IMR-90 (cell line): ENCODE measurements at regions not wholly inside any gene's neighbourhood (a gene's known extent, or its start where the extent isn't known, plus 50 kb on each side); places are given as distances from the start of the nearest gene placed in this dataset.

ENCODE experiments used
- ATAC-seq: fragments of 200-7000 bp; cut with Tn5 transposase; 2 replicates; pipeline ENCODE4 v1.9.1; 2020; ENCODE audit warnings: low read depth, mild to moderate bottlenecking, moderate library complexity
- BruUV-seq: library from RNA; stranded (reverse); fragments of 400-500 nt; replicated peaks from 2 replicates; lab custom pipeline; 2021; lab: Mats Ljungman, UMichigan
- CTCF ChIA-PET: fragments of 300-600 bp; formaldehyde crosslinking; extraction: SDS; loops from one replicate; lab custom pipeline; 2021; ENCODE audit warnings: antibody characterized with exemption; lab: Yijun Ruan, JAX
- POLR2A ChIA-PET: fragments of 300-600 bp; sonication (Branson Sonifier 250); formaldehyde crosslinking; loops from one replicate; lab custom pipeline; 2022; ENCODE audit warnings: antibody characterized with exemption; ENCODE audit not compliant: unreplicated experiment; lab: Charles Lee
- DNase-seq: peaks from one replicate; pipeline ENCODE4 v3.0.0; 2013
- H2AFZ ChIP-seq: replicated peaks from 2 replicates; pipeline ENCODE3; 2013; ENCODE audit warnings: low read length, mild to moderate bottlenecking; ENCODE audit not compliant: poor library complexity
- H2AK5ac ChIP-seq: 2 replicates; pipeline ENCODE4 v1.6.1; 2013; ENCODE audit warnings: low read depth, low read length, inconsistent platforms
- H2AK9ac ChIP-seq: replicated peaks from 2 replicates; pipeline ENCODE3; 2013; ENCODE audit warnings: mild to moderate bottlenecking, low read depth, low read length, moderate library complexity; ENCODE audit not compliant: poor library complexity
- H2BK120ac ChIP-seq: 2 replicates; pipeline ENCODE4 v1.6.1; 2013; ENCODE audit warnings: low read depth, low read length, inconsistent platforms
- H2BK15ac ChIP-seq: 3 replicates; pipeline ENCODE4 v1.6.1; 2013; ENCODE audit warnings: low read depth, low read length, inconsistent platforms
- H2BK20ac ChIP-seq: 2 replicates; pipeline ENCODE4 v1.6.1; 2013; ENCODE audit warnings: low read depth, mild to moderate bottlenecking, inconsistent platforms, low read length, moderate library complexity
- H2BK5ac ChIP-seq: 2 replicates; pipeline ENCODE4 v1.6.1; 2013; ENCODE audit warnings: mild to moderate bottlenecking, low read depth, low read length, inconsistent platforms; ENCODE audit not compliant: poor library complexity, severe bottlenecking
- H3K14ac ChIP-seq: replicated peaks from 2 replicates; pipeline ENCODE4 v1.6.1; 2013; ENCODE audit warnings: low read depth, low read length, inconsistent platforms
- H3K18ac ChIP-seq: 2 replicates; pipeline ENCODE4 v1.6.1; 2013; ENCODE audit warnings: low read depth, low read length, control low read depth
- H3K23ac ChIP-seq: 2 replicates; pipeline ENCODE4 v1.6.1; 2013; ENCODE audit warnings: low read depth, low read length, inconsistent platforms
- H3K27ac ChIP-seq: 2 replicates; pipeline ENCODE4 v1.5.1; 2013; ENCODE audit warnings: mild to moderate bottlenecking, control low read depth, low read length; ENCODE audit not compliant: insufficient read depth
- H3K27me3 ChIP-seq: 2 replicates; pipeline ENCODE4 v1.6.1; 2013; ENCODE audit warnings: low read length; ENCODE audit not compliant: control insufficient read depth, insufficient read depth
- H3K36me3 ChIP-seq: 2 replicates; pipeline ENCODE4 v1.6.1; 2013; ENCODE audit warnings: low read length, mixed read lengths; ENCODE audit not compliant: control insufficient read depth, insufficient read depth
- H3K4ac ChIP-seq: 2 replicates; pipeline ENCODE4 v1.6.1; 2013; ENCODE audit warnings: low read depth, low read length, inconsistent platforms
- H3K4me1 ChIP-seq: 2 replicates; pipeline ENCODE4 v1.6.1; 2013; ENCODE audit warnings: low read length, mixed read lengths; ENCODE audit not compliant: control insufficient read depth, insufficient read depth
- H3K4me2 ChIP-seq: 2 replicates; pipeline ENCODE4 v1.6.1; 2013; ENCODE audit warnings: low read depth, mild to moderate bottlenecking, control low read depth, low read length, moderate library complexity
- H3K4me3 ChIP-seq: 2 replicates; pipeline ENCODE4 v1.5.1; 2013; ENCODE audit warnings: low read depth, mild to moderate bottlenecking, control low read depth, low read length, moderate library complexity; ENCODE audit not compliant: insufficient read depth
- H3K56ac ChIP-seq: 2 replicates; pipeline ENCODE4 v1.6.1; 2013; ENCODE audit warnings: low read length, inconsistent platforms; ENCODE audit not compliant: insufficient read depth; ENCODE audit errors: extremely low read depth
- H3K79me1 ChIP-seq, 2 experiments: 2 replicates each; pipeline ENCODE4 v1.6.1; 2013; ENCODE audit warnings: low read length in 2 of 2, inconsistent platforms in 1 of 2, low read depth in 1 of 2
- H3K9ac ChIP-seq: 2 replicates; pipeline ENCODE4 v1.6.1; 2013; ENCODE audit warnings: low read depth, low read length, control low read depth
- H3K9me1 ChIP-seq: 2 replicates; pipeline ENCODE4 v1.6.1; 2013; ENCODE audit warnings: low read length, inconsistent platforms; ENCODE audit not compliant: insufficient read depth
- H3K9me3 ChIP-seq: 2 replicates; pipeline ENCODE4 v1.6.1; 2013; ENCODE audit warnings: low read length; ENCODE audit not compliant: control insufficient read depth, insufficient read depth
- H4K20me1 ChIP-seq: 2 replicates; pipeline ENCODE4 v1.6.1; 2013; ENCODE audit warnings: low read length, inconsistent platforms; ENCODE audit not compliant: insufficient read depth
- H4K5ac ChIP-seq: 2 replicates; pipeline ENCODE4 v1.6.1; 2013; ENCODE audit warnings: mild to moderate bottlenecking, low read depth, low read length, control low read depth
- H4K8ac ChIP-seq, 2 experiments: 2 replicates each; pipeline ENCODE4 v1.6.1; 2013; ENCODE audit warnings: low read depth in 2 of 2, low read length in 2 of 2, control low read depth in 1 of 2, inconsistent platforms in 1 of 2
- H4K91ac ChIP-seq: 2 replicates; pipeline ENCODE4 v1.6.1; 2013; ENCODE audit warnings: low read depth, low read length, inconsistent platforms; ENCODE audit not compliant: insufficient read depth
- BHLHE40 ChIP-seq: fragments of 150-350 bp; IDR thresholded peaks from 2 replicates; pipeline ENCODE4 v1.6.1; 2016; ENCODE audit warnings: mild to moderate bottlenecking, low read depth, low read length
- ELK1 ChIP-seq: fragments of 150-350 bp; IDR thresholded peaks from 2 replicates; pipeline ENCODE4 v1.6.1; 2016; ENCODE audit warnings: low read depth, mild to moderate bottlenecking, low read length, moderate library complexity, borderline replicate concordance
- FOS ChIP-seq: fragments of 150-350 bp; IDR thresholded peaks from 2 replicates; pipeline ENCODE4 v1.6.1; 2016; ENCODE audit warnings: low read depth, low read length
- MAFK ChIP-seq: IDR thresholded peaks from 2 replicates; pipeline ENCODE4 v1.6.1; 2012; ENCODE audit warnings: low read depth, low read length, improper control_type of control experiment
- MAZ ChIP-seq: IDR thresholded peaks from 2 replicates; pipeline ENCODE4 v1.6.1; 2012; ENCODE audit warnings: low read depth, mild to moderate bottlenecking, low read length, improper control_type of control experiment, moderate library complexity, borderline replicate concordance
- MXI1 ChIP-seq: IDR thresholded peaks from 2 replicates; pipeline ENCODE4 v1.6.1; 2012; ENCODE audit warnings: low read depth, mild to moderate bottlenecking, low read length, moderate library complexity, borderline replicate concordance
- POLR2A ChIP-seq: IDR thresholded peaks from 2 replicates; pipeline ENCODE4 v1.6.1; 2012; ENCODE audit warnings: mild to moderate bottlenecking, low read depth, low read length
- RFX5 ChIP-seq: IDR thresholded peaks from 2 replicates; pipeline ENCODE4 v1.8.0; 2012; ENCODE audit warnings: low read depth, mild to moderate bottlenecking, low read length, moderate library complexity
- SMC3 ChIP-seq: fragments of 150-350 bp; IDR thresholded peaks from 2 replicates; pipeline ENCODE4 v1.6.1; 2016; ENCODE audit warnings: low read depth, mild to moderate bottlenecking, antibody characterized with exemption, low read length, moderate library complexity
- WGBS, 2 experiments: methylation state at CpG; one replicate each; pipeline versions ENCODE4 v1.1.5 to v1.1.7; 2013; ENCODE audit warnings: missing lambda C conversion rate in 2 of 2; ENCODE audit not compliant: insufficient read length in 1 of 2; ENCODE audit errors: extremely low coverage in 2 of 2; 5-methylcytosine and 5-hydroxymethylcytosine counted together
- dilution Hi-C: fragments of 300-500 bp; cut with HindIII; formaldehyde crosslinking; loops from one replicate; pipeline ENCODE4 v1.14.3; 2018; ENCODE audit warnings: low sequenced_read_pairs; ENCODE audit not compliant: unreplicated experiment
- in situ Hi-C: fragments of 300-500 bp; cut with MboI; formaldehyde crosslinking; loops from 3 replicates; pipeline ENCODE4 v1.14.3; 2019; ENCODE audit warnings: low sequenced_read_pairs, inconsistent platforms, mixed read lengths
- intact Hi-C: fragments of 100-400 bp; cut with micrococcal nuclease; formaldehyde crosslinking; loops from 2 replicates; pipeline ENCODE4 v1.10.0; 2022
- TF ChIP-seq, protein P1 (sequence below): conservative IDR thresholded peaks from 2 replicates; pipeline ENCODE4 v1.5.1; 2012; ENCODE audit warnings: mild to moderate bottlenecking, low read depth, low read length, improper control_type of control experiment
- TF ChIP-seq, protein P2 (sequence below): fragments of 150-350 bp; IDR thresholded peaks from 2 replicates; pipeline ENCODE4 v1.6.1; 2017; ENCODE audit warnings: mild to moderate bottlenecking, antibody characterized with exemption, low read length, low read depth

GRCh38 chr2:67857836-67858235, 205.0 kb downstream of the C1D start:
- 100% methylated on average over 1 of the region's 4 CpGs; no CpG with 5 or more reads in 1 of the 2 experiments for WGBS, 2 experiments

More at GRCh38 chr2:67857836-67858235, 205.0 kb downstream of the C1D start:
- ATAC-seq (no peak), DNase-seq (no peak)
- no peaks in the 10 kb centered on the region for H3K36me3 ChIP-seq
- H4K91ac ChIP-seq, result no peak overlapping the region
- CTCF ChIA-PET, result no interaction called here
- H3K9me3 ChIP-seq, result no peaks in the 10 kb centered on the region
- no peak overlapping the region for H2BK20ac ChIP-seq
- H3K27me3 ChIP-seq, result peaks cover 18% of the 10 kb centered on the region
- no peak overlapping the region for H3K56ac ChIP-seq
- H3K9ac ChIP-seq, result no peak overlapping the region
- dilution Hi-C loops, result no loop called here
- H2BK15ac ChIP-seq, result no peak overlapping the region
- H3K4ac ChIP-seq, result no peak overlapping the region
- intact Hi-C loops, result no loop called here
- peak overlapping the region; percentile 68 for H2AFZ ChIP-seq
- H2BK120ac ChIP-seq, result no peak overlapping the region
- no peak overlapping the region for H3K4me2 ChIP-seq
- H3K23ac ChIP-seq, result no peak overlapping the region
- no peak overlapping the region for H3K18ac ChIP-seq
- no peaks in the 10 kb centered on the region for H3K9me1 ChIP-seq
- no peak overlapping the region for H3K27ac ChIP-seq
- H3K79me1 ChIP-seq, result no peaks in the 10 kb centered on the region
- H2AK5ac ChIP-seq, result no peak overlapping the region
- no peaks in the 10 kb centered on the region for H4K20me1 ChIP-seq
- POLR2A ChIA-PET, result interaction anchor here (0.5 kb wide), 1 partner anchor 11 kb away, joined by 3 read pairs; no protein-coding TSS in a partner anchor
- in situ Hi-C loops, result no loop called here
- H3K14ac ChIP-seq, result no peak overlapping the region
- H3K4me3 ChIP-seq, result no peak overlapping the region
- no peak overlapping the region for H4K8ac ChIP-seq
- peak overlapping the region; percentile 9 for H2AK9ac ChIP-seq
- no peak for TF ChIP-seq MAFK
- no peak for TF ChIP-seq POLR2A
- TF ChIP-seq ELK1, result no peak
- TF ChIP-seq, protein P1, sequence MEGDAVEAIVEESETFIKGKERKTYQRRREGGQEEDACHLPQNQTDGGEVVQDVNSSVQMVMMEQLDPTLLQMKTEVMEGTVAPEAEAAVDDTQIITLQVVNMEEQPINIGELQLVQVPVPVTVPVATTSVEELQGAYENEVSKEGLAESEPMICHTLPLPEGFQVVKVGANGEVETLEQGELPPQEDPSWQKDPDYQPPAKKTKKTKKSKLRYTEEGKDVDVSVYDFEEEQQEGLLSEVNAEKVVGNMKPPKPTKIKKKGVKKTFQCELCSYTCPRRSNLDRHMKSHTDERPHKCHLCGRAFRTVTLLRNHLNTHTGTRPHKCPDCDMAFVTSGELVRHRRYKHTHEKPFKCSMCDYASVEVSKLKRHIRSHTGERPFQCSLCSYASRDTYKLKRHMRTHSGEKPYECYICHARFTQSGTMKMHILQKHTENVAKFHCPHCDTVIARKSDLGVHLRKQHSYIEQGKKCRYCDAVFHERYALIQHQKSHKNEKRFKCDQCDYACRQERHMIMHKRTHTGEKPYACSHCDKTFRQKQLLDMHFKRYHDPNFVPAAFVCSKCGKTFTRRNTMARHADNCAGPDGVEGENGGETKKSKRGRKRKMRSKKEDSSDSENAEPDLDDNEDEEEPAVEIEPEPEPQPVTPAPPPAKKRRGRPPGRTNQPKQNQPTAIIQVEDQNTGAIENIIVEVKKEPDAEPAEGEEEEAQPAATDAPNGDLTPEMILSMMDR, result no peak
- TF ChIP-seq FOS, result no peak
- no peak for TF ChIP-seq RFX5
- TF ChIP-seq, protein P2, sequence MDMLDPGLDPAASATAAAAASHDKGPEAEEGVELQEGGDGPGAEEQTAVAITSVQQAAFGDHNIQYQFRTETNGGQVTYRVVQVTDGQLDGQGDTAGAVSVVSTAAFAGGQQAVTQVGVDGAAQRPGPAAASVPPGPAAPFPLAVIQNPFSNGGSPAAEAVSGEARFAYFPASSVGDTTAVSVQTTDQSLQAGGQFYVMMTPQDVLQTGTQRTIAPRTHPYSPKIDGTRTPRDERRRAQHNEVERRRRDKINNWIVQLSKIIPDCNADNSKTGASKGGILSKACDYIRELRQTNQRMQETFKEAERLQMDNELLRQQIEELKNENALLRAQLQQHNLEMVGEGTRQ, result no peak
- TF ChIP-seq SMC3, result no peak
- TF ChIP-seq MXI1, result no peak
- TF ChIP-seq BHLHE40, result no peak
- TF ChIP-seq MAZ, result no peak
- no TSS peak for BruUV-seq
- no peak overlapping the region for H4K5ac ChIP-seq
- H3K4me1 ChIP-seq, result no peaks in the 10 kb centered on the region
- no peak overlapping the region for H2BK5ac ChIP-seq
